Ishikawa (cell line): ENCODE measurements at regions not wholly inside any gene's neighbourhood (a gene's known extent, or its start where the extent isn't known, plus 50 kb on each side); places are given as distances from the start of the nearest gene placed in this dataset.

Experiments
- CEBPB ChIP-seq: IDR thresholded peaks from 2 replicates; pipeline ENCODE4 v1.6.1; 2012
- CREB1 ChIP-seq: IDR thresholded peaks from 2 replicates; pipeline ENCODE4 v1.6.1; 2012; ENCODE audit warnings: low read depth
- EGR1 ChIP-seq: IDR thresholded peaks from 2 replicates; pipeline ENCODE4 v1.6.1; 2012
- EP300 ChIP-seq: IDR thresholded peaks from 2 replicates; pipeline ENCODE4 v1.6.1; 2012; ENCODE audit warnings: borderline replicate concordance
- FOXM1 ChIP-seq: IDR thresholded peaks from 2 replicates; pipeline ENCODE4 v1.6.1; 2012; ENCODE audit warnings: low read depth, borderline replicate concordance
- NFIC ChIP-seq: IDR thresholded peaks from 2 replicates; pipeline ENCODE4 v1.6.1; 2012
- RAD21 ChIP-seq: IDR thresholded peaks from 2 replicates; pipeline ENCODE4 v1.6.1; 2012; ENCODE audit warnings: low read depth
- TAF1 ChIP-seq: IDR thresholded peaks from 2 replicates; pipeline ENCODE4 v1.6.1; 2012; ENCODE audit warnings: low read depth, mild to moderate bottlenecking
- TCF12 ChIP-seq: IDR thresholded peaks from 2 replicates; pipeline ENCODE4 v1.6.1; 2012; ENCODE audit warnings: low read depth
- TEAD4 ChIP-seq: IDR thresholded peaks from 2 replicates; pipeline ENCODE4 v1.6.1; 2012
- YY1 ChIP-seq: IDR thresholded peaks from 2 replicates; pipeline ENCODE4 v1.6.1; 2012; ENCODE audit warnings: low read depth
- ZBTB7A ChIP-seq: IDR thresholded peaks from 2 replicates; pipeline ENCODE4 v1.6.1; 2012; ENCODE audit warnings: low read depth
- TF ChIP-seq, protein P1 (sequence below): IDR thresholded peaks from 2 replicates; pipeline ENCODE4 v1.6.1; 2012
- TF ChIP-seq, protein P2 (sequence below): IDR thresholded peaks from 2 replicates; pipeline ENCODE4 v1.6.1; 2012
- TF ChIP-seq, protein P3 (sequence below): IDR thresholded peaks from 2 replicates; pipeline ENCODE4 v1.6.1; 2012; ENCODE audit warnings: low read depth, mild to moderate bottlenecking

DNA sequence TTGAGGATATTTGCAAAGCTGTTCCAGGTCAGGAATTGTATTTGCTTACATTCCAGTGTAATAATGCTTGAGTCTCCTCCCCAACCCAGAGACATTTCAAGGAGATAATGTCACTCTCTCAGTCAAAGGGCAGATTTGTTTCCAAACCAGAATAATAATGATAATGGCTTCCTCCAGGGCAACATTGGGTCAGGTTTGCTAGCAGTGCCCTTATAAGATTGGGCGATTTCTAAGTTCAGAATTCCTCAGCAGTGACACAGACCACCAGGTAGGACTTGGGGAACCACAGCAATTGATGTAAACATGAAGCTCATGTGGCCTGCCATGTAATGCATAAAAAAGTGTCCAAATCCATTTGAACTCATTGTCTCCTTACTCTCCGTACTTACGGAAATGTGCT lies 125.2 kb downstream of the BMP15 start:
- no peak for TF ChIP-seq ZBTB7A
- no peak for TF ChIP-seq RAD21
- no peak for TF ChIP-seq TCF12
- TF ChIP-seq, protein P1, sequence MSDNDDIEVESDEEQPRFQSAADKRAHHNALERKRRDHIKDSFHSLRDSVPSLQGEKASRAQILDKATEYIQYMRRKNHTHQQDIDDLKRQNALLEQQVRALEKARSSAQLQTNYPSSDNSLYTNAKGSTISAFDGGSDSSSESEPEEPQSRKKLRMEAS = no peak
- no peak for TF ChIP-seq EP300
- TF ChIP-seq, protein P2, sequence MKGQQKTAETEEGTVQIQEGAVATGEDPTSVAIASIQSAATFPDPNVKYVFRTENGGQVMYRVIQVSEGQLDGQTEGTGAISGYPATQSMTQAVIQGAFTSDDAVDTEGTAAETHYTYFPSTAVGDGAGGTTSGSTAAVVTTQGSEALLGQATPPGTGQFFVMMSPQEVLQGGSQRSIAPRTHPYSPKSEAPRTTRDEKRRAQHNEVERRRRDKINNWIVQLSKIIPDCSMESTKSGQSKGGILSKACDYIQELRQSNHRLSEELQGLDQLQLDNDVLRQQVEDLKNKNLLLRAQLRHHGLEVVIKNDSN = no peak
- no peak for TF ChIP-seq YY1
- TF ChIP-seq TEAD4 = no peak
- TF ChIP-seq CREB1 = no peak
- no peak for TF ChIP-seq FOXM1
- no peak for TF ChIP-seq TAF1
- no peak for TF ChIP-seq NFIC
- TF ChIP-seq, protein P3, sequence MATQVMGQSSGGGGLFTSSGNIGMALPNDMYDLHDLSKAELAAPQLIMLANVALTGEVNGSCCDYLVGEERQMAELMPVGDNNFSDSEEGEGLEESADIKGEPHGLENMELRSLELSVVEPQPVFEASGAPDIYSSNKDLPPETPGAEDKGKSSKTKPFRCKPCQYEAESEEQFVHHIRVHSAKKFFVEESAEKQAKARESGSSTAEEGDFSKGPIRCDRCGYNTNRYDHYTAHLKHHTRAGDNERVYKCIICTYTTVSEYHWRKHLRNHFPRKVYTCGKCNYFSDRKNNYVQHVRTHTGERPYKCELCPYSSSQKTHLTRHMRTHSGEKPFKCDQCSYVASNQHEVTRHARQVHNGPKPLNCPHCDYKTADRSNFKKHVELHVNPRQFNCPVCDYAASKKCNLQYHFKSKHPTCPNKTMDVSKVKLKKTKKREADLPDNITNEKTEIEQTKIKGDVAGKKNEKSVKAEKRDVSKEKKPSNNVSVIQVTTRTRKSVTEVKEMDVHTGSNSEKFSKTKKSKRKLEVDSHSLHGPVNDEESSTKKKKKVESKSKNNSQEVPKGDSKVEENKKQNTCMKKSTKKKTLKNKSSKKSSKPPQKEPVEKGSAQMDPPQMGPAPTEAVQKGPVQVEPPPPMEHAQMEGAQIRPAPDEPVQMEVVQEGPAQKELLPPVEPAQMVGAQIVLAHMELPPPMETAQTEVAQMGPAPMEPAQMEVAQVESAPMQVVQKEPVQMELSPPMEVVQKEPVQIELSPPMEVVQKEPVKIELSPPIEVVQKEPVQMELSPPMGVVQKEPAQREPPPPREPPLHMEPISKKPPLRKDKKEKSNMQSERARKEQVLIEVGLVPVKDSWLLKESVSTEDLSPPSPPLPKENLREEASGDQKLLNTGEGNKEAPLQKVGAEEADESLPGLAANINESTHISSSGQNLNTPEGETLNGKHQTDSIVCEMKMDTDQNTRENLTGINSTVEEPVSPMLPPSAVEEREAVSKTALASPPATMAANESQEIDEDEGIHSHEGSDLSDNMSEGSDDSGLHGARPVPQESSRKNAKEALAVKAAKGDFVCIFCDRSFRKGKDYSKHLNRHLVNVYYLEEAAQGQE = no peak
- TF ChIP-seq CEBPB = no peak
- TF ChIP-seq EGR1 = no peak

DNA sequence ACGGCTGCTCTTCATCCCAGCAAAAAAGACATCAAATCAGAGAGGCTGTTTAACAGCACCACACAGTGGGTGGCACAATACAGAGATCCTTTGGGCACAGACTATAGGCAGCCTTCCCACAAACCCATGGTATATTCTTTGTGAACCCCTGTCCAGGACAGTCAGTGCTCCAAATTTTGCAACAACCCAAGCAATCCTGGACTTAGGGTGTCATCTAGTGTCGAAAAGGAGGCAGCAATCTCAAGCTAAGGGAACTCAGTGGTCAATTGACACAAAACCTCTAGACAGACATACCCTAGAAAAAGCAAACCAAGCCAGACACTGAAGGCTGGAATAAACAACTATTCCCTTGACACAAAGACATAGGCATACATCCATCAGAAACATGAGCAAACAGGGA lies 137.4 kb downstream of the BMP15 start:
- TF ChIP-seq FOXM1 (no peak), YY1 (no peak), CREB1 (no peak), TEAD4 (no peak), ZBTB7A (no peak), EGR1 (no peak)
- TF ChIP-seq, protein P1 = no peak

DNA sequence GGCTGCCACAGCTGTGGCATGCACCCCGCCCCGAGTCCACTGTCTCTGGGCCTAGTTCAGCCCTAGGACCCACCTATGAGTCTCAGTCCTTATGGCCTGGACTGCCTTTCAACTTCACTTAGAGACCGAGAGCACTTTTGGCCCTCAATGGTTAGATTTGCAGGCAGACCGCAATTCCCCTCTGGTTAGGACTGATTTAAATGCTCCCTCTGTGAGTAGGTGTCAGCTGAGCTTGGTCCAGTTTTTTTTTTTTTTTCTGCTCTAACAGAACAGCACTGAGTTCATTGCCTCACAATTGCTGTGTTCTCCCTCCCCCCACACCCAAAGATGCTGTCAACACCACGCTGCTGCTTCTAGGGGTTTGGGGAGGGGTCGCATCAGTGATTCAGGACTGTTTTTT lies 143.2 kb downstream of the BMP15 start:
- TF ChIP-seq CEBPB = no peak
- no peak for TF ChIP-seq TAF1

DNA sequence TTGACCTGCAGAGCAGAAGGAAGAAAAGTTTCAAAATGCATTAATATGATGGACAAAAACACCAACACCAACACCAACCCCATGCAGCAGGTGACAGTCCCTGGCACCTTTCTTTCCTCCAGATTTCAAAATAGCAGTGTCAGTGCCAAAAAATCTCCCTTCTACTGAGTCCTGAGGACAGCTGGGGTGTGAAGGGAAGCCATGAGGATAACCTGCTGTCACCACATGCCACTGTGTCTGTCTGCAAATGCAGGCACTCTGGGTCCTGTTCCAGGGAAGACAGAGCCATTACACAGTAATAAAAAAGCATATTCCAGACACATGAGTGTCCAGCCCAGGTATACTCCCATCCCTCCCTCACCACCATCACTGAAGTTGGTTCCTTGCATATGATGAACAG lies 187.5 kb downstream of the BMP15 start:
- TF ChIP-seq EGR1 (no peak), FOXM1 (no peak), TCF12 (no peak), TAF1 (no peak), RAD21 (no peak), CREB1 (no peak), NFIC (no peak), YY1 (no peak), EP300 (no peak), CEBPB (no peak), ZBTB7A (no peak), TEAD4 (no peak)
- TF ChIP-seq, protein P2 = no peak
- TF ChIP-seq, protein P1 = no peak
- TF ChIP-seq, protein P3 = no peak

DNA sequence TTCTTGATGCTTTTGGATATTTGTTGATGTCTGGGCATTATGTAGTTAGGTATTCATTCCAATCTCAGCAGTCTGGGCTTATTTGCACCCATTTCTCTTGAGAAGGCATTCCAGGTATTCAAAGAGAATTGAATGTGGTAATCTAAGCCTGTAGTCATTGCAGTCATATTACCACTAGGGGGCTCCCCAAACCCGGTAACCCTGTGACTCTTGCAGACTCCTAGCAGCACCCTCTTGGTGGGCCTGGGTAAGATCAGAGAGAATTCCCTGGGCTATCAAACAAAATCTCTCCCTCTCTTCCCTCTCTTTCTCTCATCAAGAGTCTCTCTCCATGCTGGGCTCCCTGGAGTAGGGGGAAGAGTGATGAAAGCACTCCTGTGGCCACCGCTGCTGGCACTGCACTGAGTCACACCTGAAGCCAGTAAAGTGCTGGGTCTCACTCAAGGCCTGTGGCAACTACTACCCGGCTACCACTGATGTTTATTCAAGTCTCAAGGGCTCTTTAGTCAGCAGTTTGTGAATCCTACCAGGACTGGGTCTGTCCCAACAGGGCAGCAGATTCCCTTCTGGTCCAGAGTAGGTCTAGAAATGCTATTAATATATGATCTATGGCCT lies 187.7 kb upstream of the NUDT10 start:
- TF ChIP-seq ZBTB7A (no peak), RAD21 (peak; percentile 47)
- TF ChIP-seq, protein P1 = no peak

DNA sequence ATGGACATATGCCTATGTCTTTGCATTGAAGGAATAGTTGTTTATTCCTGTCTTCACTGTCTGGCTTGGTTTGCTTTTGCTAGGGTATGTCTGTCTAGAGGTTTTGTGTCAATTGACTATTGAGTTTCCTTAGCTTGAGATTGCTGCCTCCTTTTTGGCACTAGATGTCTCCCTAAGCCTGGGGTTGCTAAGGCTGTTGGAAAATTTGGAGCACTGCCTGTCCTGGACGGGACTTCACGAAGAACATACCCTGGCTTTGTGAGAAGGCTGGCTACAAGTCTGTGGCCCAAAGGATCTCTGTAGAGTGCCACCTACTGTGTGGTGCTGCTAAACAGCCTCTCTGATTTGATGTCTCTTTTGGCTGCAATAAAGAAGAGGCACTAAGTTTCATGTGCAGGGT lies 183.8 kb upstream of the NUDT10 start:
- TF ChIP-seq YY1 = no peak
- TF ChIP-seq RAD21 = peak; percentile 31; the same call in 1 of the 2 replicates
